Liver (tissue), 3 donors: ENCODE measurements at regions not wholly inside any gene's neighbourhood (a gene's known extent, or its start where the extent isn't known, plus 50 kb on each side); places are given as distances from the start of the nearest gene placed in this dataset.

Experiments
- HNF4G ChIP-seq: IDR thresholded peaks from 2 replicates; pipeline ENCODE4 v1.6.1; 2016; ENCODE audit warnings: antibody characterized with exemption
- JUND ChIP-seq, 2 donors: IDR thresholded peaks; 2 replicates each; pipeline ENCODE4 v1.6.1; 2016; ENCODE audit warnings: antibody characterized with exemption in 2 of 2
- MAX ChIP-seq: IDR thresholded peaks from 2 replicates; pipeline ENCODE4 v1.6.1; 2016; ENCODE audit warnings: antibody characterized with exemption
- RAD21 ChIP-seq, 2 donors: IDR thresholded peaks; 2 replicates each; pipeline ENCODE4 v1.6.1; 2016; ENCODE audit warnings: antibody characterized with exemption in 2 of 2, mild to moderate bottlenecking in 2 of 2
- RXRA ChIP-seq, 2 donors: IDR thresholded peaks; 2 replicates each; pipeline ENCODE4 v1.6.1; 2017 to 2018; ENCODE audit warnings: antibody characterized with exemption in 2 of 2, mild to moderate bottlenecking in 1 of 2
- YY1 ChIP-seq: IDR thresholded peaks from 2 replicates; pipeline ENCODE4 v1.6.1; 2016; ENCODE audit warnings: antibody characterized with exemption, mild to moderate bottlenecking
- TF ChIP-seq, protein P1 (sequence below): fragments of 150-350 bp; IDR thresholded peaks from 2 replicates; pipeline ENCODE4 v1.5.1; 2017; ENCODE audit warnings: improper control_type of control experiment, low read depth, low read length; ENCODE audit not compliant: missing input control
- TF ChIP-seq, protein P2 (sequence below): IDR thresholded peaks from 2 replicates; pipeline ENCODE4 v1.6.1; 2016; ENCODE audit warnings: antibody characterized with exemption, mild to moderate bottlenecking
- donor health status: healthy.
- donor health status: healthy.

- TF ChIP-seq, protein P1, sequence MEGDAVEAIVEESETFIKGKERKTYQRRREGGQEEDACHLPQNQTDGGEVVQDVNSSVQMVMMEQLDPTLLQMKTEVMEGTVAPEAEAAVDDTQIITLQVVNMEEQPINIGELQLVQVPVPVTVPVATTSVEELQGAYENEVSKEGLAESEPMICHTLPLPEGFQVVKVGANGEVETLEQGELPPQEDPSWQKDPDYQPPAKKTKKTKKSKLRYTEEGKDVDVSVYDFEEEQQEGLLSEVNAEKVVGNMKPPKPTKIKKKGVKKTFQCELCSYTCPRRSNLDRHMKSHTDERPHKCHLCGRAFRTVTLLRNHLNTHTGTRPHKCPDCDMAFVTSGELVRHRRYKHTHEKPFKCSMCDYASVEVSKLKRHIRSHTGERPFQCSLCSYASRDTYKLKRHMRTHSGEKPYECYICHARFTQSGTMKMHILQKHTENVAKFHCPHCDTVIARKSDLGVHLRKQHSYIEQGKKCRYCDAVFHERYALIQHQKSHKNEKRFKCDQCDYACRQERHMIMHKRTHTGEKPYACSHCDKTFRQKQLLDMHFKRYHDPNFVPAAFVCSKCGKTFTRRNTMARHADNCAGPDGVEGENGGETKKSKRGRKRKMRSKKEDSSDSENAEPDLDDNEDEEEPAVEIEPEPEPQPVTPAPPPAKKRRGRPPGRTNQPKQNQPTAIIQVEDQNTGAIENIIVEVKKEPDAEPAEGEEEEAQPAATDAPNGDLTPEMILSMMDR, result no peak
- TF ChIP-seq, protein P2, sequence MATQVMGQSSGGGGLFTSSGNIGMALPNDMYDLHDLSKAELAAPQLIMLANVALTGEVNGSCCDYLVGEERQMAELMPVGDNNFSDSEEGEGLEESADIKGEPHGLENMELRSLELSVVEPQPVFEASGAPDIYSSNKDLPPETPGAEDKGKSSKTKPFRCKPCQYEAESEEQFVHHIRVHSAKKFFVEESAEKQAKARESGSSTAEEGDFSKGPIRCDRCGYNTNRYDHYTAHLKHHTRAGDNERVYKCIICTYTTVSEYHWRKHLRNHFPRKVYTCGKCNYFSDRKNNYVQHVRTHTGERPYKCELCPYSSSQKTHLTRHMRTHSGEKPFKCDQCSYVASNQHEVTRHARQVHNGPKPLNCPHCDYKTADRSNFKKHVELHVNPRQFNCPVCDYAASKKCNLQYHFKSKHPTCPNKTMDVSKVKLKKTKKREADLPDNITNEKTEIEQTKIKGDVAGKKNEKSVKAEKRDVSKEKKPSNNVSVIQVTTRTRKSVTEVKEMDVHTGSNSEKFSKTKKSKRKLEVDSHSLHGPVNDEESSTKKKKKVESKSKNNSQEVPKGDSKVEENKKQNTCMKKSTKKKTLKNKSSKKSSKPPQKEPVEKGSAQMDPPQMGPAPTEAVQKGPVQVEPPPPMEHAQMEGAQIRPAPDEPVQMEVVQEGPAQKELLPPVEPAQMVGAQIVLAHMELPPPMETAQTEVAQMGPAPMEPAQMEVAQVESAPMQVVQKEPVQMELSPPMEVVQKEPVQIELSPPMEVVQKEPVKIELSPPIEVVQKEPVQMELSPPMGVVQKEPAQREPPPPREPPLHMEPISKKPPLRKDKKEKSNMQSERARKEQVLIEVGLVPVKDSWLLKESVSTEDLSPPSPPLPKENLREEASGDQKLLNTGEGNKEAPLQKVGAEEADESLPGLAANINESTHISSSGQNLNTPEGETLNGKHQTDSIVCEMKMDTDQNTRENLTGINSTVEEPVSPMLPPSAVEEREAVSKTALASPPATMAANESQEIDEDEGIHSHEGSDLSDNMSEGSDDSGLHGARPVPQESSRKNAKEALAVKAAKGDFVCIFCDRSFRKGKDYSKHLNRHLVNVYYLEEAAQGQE, result no peak
- no peak for TF ChIP-seq JUND (IDR thresholded peaks at IDR 0.05)
- TF ChIP-seq YY1, result no peak
- TF ChIP-seq RAD21 (IDR thresholded peaks at IDR 0.05), result no peak
- TF ChIP-seq MAX, result no peak
- no peak for TF ChIP-seq RXRA (IDR thresholded peaks at IDR 0.05)
- TF ChIP-seq HNF4G, result no peak
These were observed 85.0 kb upstream of the IFNGR1 start for GRCh38 chr6:137304020-137304780.
